HepG2 (cell line): ENCODE measurements at regions not wholly inside any gene's neighbourhood (a gene's known extent, or its start where the extent isn't known, plus 50 kb on each side); places are given as distances from the start of the nearest gene placed in this dataset.

Source experiments
- ATAC-seq: fragments of 200-7000 bp; cut with Tn5 transposase; 3 replicates; pipeline ENCODE4 v1.9.1; 2020; ENCODE audit warnings: mild to moderate bottlenecking, moderate library complexity
- BruUV-seq: library from RNA; stranded (reverse); fragments of 400-500 nt; replicated peaks from 2 replicates; lab custom pipeline; 2021; lab: Mats Ljungman, UMichigan
- CTCF ChIA-PET: fragments of 300-600 bp; formaldehyde crosslinking; extraction: SDS; loops from one replicate; lab custom pipeline; 2021; ENCODE audit warnings: low total read pairs, inconsistent platforms, low intra/inter-chr PET ratio; lab: Yijun Ruan, JAX
- POLR2A ChIA-PET: fragments of 350-600 bp; sonication (Branson Sonifier 250); formaldehyde crosslinking; loops from one replicate; lab custom pipeline; 2020; ENCODE audit warnings: antibody characterized with exemption, inconsistent platforms; lab: Yijun Ruan, JAX
- DNase-seq: peaks from one replicate; pipeline ENCODE4 v3.0.0-alpha.2; 2015; ENCODE audit warnings: low spot score
- FAIRE-seq: peaks from 3 replicates; lab custom pipeline; 2011; peaks lifted over from hg19 to GRCh38; lab: Jason Lieb, UNC
- H2AFZ ChIP-seq: one replicate; pipeline ENCODE4 v1.6.1; 2011; ENCODE audit warnings: low read length, inconsistent platforms
- H3K27ac ChIP-seq: fragments of 300-600 bp; 3 replicates; pipeline ENCODE4 v1.8.0; 2011; ENCODE audit warnings: mixed run types, mild to moderate bottlenecking, mixed read lengths, low read length, inconsistent platforms; ENCODE audit not compliant: insufficient read depth; ENCODE audit errors: extremely low read length
- H3K27me3 ChIP-seq, 2 experiments: fragments of 200-600 bp in 1 of 2; 2 replicates in 1 of 2; 3 replicates in 1 of 2; pipeline versions ENCODE4 v1.6.0 to v1.8.0; 2011; ENCODE audit warnings: low read length in 2 of 2, mild to moderate bottlenecking in 2 of 2, moderate library complexity in 2 of 2, inconsistent platforms in 1 of 2; ENCODE audit not compliant: insufficient read depth in 2 of 2, control insufficient read depth in 1 of 2
- H3K36me3 ChIP-seq, 2 experiments: fragments of 200-600 bp in 1 of 2; replicated peaks in 1 of 2; 2 replicates in 1 of 2; 3 replicates in 1 of 2; pipeline versions ENCODE4 v1.5.1 to v1.8.0; 2011; ENCODE audit warnings: low read length in 2 of 2, inconsistent platforms in 1 of 2; ENCODE audit not compliant: insufficient read depth in 2 of 2, control insufficient read depth in 1 of 2
- H3K4me1 ChIP-seq: 2 replicates; pipeline ENCODE4 v1.5.1; 2012; ENCODE audit warnings: low read length, inconsistent platforms; ENCODE audit not compliant: insufficient read depth
- H3K4me2 ChIP-seq: 2 replicates; pipeline ENCODE4 v1.6.0; 2011; ENCODE audit warnings: low read depth, low read length, inconsistent platforms
- H3K4me3 ChIP-seq, 3 experiments: fragments of 200-600 bp in 1 of 3; sonication (generic), shearing (Covaris generic) in 1 of 3; replicated peaks in 1 of 3; 2 replicates each; pipeline ENCODE4 v1.5.1; 2011 to 2016; ENCODE audit warnings: low read length in 3 of 3, inconsistent platforms in 2 of 3, low read depth in 2 of 3, mild to moderate bottlenecking in 2 of 3, control low read depth in 1 of 3, mixed read lengths in 1 of 3; ENCODE audit not compliant: insufficient read depth in 1 of 3
- H3K79me2 ChIP-seq: one replicate; pipeline ENCODE4 v1.6.1; 2011; ENCODE audit warnings: low read length, inconsistent platforms; ENCODE audit not compliant: insufficient read depth
- H3K9ac ChIP-seq: 2 replicates; pipeline ENCODE4 v1.6.0; 2011; ENCODE audit warnings: mild to moderate bottlenecking, low read depth, low read length, inconsistent platforms; ENCODE audit not compliant: insufficient read depth
- H3K9me3 ChIP-seq: 2 replicates; pipeline ENCODE4 v1.5.1; 2012; ENCODE audit warnings: mild to moderate bottlenecking, low read length
- H4K20me1 ChIP-seq: 2 replicates; pipeline ENCODE4 v1.6.0; 2011; ENCODE audit warnings: inconsistent platforms, mild to moderate bottlenecking, low read length, moderate library complexity; ENCODE audit not compliant: insufficient read depth
- CBX2 ChIP-seq, 2 experiments: fragments of 200-600 bp in 1 of 2; sonication (generic); formaldehyde crosslinking in 1 of 2; IDR thresholded peaks; 2 replicates each; pipeline versions ENCODE4 v1.7.0 to v1.8.1; 2018 to 2022; ENCODE audit warnings: low read depth in 2 of 2, low read length in 1 of 2, mild to moderate bottlenecking in 1 of 2, missing genetic modification reagents in 1 of 2
- GABPB1 ChIP-seq: IDR thresholded peaks from 2 replicates; pipeline ENCODE4 v1.6.1; 2016; ENCODE audit warnings: mild to moderate bottlenecking, missing genetic modification reagents, moderate library complexity, missing compliant biosample characterization
- SALL1 ChIP-seq: sonication (generic); formaldehyde crosslinking; IDR thresholded peaks from 2 replicates; pipeline ENCODE4 v1.8.0; 2022; ENCODE audit warnings: mild to moderate bottlenecking, missing genetic modification reagents
- SPEN ChIP-seq: sonication (generic); formaldehyde crosslinking; IDR thresholded peaks from 2 replicates; pipeline ENCODE4 v1.5.1; 2020; ENCODE audit warnings: low read depth, mild to moderate bottlenecking, missing genetic modification reagents
- ZFP36 ChIP-seq: fragments of 150-350 bp; IDR thresholded peaks from 2 replicates; pipeline ENCODE4 v1.6.1; 2018; ENCODE audit warnings: borderline replicate concordance, low read length, low read depth; ENCODE audit not compliant: partially characterized antibody
- ZFP62 ChIP-seq: sonication (generic); formaldehyde crosslinking; IDR thresholded peaks from 2 replicates; pipeline ENCODE4 v1.4.0; 2020; ENCODE audit warnings: missing genetic modification reagents
- ZNF234 ChIP-seq: sonication (generic); formaldehyde crosslinking; conservative IDR thresholded peaks from 2 replicates; pipeline ENCODE4 v1.5.1; 2020; ENCODE audit warnings: mild to moderate bottlenecking, missing genetic modification reagents
- ZNF24 ChIP-seq: fragments of 450-650 bp; IDR thresholded peaks from 2 replicates; pipeline ENCODE4 v1.6.1; 2017; ENCODE audit warnings: antibody characterized with exemption, mild to moderate bottlenecking
- ZNF383 ChIP-seq: sonication (generic); formaldehyde crosslinking; IDR thresholded peaks from 2 replicates; pipeline ENCODE4 v1.4.0; 2020; ENCODE audit warnings: missing genetic modification reagents, mild to moderate bottlenecking, borderline replicate concordance
- ZNF75D ChIP-seq: sonication (generic); formaldehyde crosslinking; IDR thresholded peaks from 2 replicates; pipeline ENCODE4 v1.8.1; 2023; ENCODE audit warnings: missing genetic modification reagents, mild to moderate bottlenecking, borderline replicate concordance
- ZNF782 ChIP-seq: sonication (generic); formaldehyde crosslinking; IDR thresholded peaks from 2 replicates; pipeline ENCODE4 v1.4.0; 2020; ENCODE audit warnings: missing genetic modification reagents, mild to moderate bottlenecking, borderline replicate concordance
- WGBS: methylation state at CpG from one replicate; pipeline ENCODE4 v1.1.6; 2017; ENCODE audit warnings: low lambda C conversion rate; 5-methylcytosine and 5-hydroxymethylcytosine counted together
- in situ Hi-C: cut with HindIII; loops from 2 replicates; pipeline ENCODE4 v1.10.0; 2017; ENCODE audit warnings: low pct_unique_long_range_greater_than_20kb; ENCODE audit not compliant: extremely low pct_ligation_motif_present
- intact Hi-C: fragments of 100-400 bp; cut with micrococcal nuclease; formaldehyde crosslinking; loops from one replicate; pipeline ENCODE4 v1.10.0; 2022; ENCODE audit not compliant: unreplicated experiment
- TF ChIP-seq, protein P1 (sequence below): sonication (generic); formaldehyde crosslinking; IDR thresholded peaks from 2 replicates; pipeline ENCODE4 v1.5.1; 2020; ENCODE audit warnings: mild to moderate bottlenecking, missing genetic modification reagents, borderline replicate concordance

- no peak overlapping the region for H3K9ac ChIP-seq
- H3K4me3 ChIP-seq: no peak overlapping the region
- no peaks in the 10 kb centered on the region for H3K9me3 ChIP-seq
- no peaks in the 10 kb centered on the region for H3K36me3 ChIP-seq
- intact Hi-C loops: no loop called here
- no peaks in the 10 kb centered on the region for H3K27me3 ChIP-seq
- no TSS peak for BruUV-seq
- H3K27ac ChIP-seq: no peak overlapping the region
- ChIA-PET CTCF (no interaction called here), POLR2A (no interaction called here)
- no peak overlapping the region for H2AFZ ChIP-seq
- no peak for ATAC-seq
- DNase-seq: no peak
- in situ Hi-C loops: no loop called here
- no peak for FAIRE-seq
- no peak overlapping the region for H3K4me2 ChIP-seq
- H3K4me1 ChIP-seq: no peaks in the 10 kb centered on the region
- H4K20me1 ChIP-seq: no peaks in the 10 kb centered on the region
- TF ChIP-seq ZNF383 (CRISPR knock-in tag) (no peak), ZNF75D (CRISPR knock-in tag) (no peak), ZFP36 (no peak), ZFP62 (CRISPR knock-in tag) (no peak), CBX2 (IDR thresholded peaks at IDR 0.05; ENCODE audit: low read depth, low read length) (no peak), CBX2 (CRISPR knock-in tag; IDR thresholded peaks at IDR 0.05; ENCODE audit: low read depth) (no peak), SPEN (CRISPR knock-in tag) (no peak), SALL1 (no peak), ZNF24 (no peak), ZNF782 (no peak), ZNF234 (CRISPR knock-in tag) (no peak), GABPB1 (no peak)
- TF ChIP-seq, protein P1, sequence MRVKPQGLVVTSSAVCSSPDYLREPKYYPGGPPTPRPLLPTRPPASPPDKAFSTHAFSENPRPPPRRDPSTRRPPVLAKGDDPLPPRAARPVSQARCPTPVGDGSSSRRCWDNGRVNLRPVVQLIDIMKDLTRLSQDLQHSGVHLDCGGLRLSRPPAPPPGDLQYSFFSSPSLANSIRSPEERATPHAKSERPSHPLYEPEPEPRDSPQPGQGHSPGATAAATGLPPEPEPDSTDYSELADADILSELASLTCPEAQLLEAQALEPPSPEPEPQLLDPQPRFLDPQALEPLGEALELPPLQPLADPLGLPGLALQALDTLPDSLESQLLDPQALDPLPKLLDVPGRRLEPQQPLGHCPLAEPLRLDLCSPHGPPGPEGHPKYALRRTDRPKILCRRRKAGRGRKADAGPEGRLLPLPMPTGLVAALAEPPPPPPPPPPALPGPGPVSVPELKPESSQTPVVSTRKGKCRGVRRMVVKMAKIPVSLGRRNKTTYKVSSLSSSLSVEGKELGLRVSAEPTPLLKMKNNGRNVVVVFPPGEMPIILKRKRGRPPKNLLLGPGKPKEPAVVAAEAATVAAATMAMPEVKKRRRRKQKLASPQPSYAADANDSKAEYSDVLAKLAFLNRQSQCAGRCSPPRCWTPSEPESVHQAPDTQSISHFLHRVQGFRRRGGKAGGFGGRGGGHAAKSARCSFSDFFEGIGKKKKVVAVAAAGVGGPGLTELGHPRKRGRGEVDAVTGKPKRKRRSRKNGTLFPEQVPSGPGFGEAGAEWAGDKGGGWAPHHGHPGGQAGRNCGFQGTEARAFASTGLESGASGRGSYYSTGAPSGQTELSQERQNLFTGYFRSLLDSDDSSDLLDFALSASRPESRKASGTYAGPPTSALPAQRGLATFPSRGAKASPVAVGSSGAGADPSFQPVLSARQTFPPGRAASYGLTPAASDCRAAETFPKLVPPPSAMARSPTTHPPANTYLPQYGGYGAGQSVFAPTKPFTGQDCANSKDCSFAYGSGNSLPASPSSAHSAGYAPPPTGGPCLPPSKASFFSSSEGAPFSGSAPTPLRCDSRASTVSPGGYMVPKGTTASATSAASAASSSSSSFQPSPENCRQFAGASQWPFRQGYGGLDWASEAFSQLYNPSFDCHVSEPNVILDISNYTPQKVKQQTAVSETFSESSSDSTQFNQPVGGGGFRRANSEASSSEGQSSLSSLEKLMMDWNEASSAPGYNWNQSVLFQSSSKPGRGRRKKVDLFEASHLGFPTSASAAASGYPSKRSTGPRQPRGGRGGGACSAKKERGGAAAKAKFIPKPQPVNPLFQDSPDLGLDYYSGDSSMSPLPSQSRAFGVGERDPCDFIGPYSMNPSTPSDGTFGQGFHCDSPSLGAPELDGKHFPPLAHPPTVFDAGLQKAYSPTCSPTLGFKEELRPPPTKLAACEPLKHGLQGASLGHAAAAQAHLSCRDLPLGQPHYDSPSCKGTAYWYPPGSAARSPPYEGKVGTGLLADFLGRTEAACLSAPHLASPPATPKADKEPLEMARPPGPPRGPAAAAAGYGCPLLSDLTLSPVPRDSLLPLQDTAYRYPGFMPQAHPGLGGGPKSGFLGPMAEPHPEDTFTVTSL (CRISPR knock-in tag): no peak
- TF ChIP-seq, all 625 proteins: peak for 0
- H3K79me2 ChIP-seq: no peaks in the 10 kb centered on the region
- 0% methylated on average over 1 of the region's 1 CpG for WGBS
Observed at GRCh38 chr13:84431646-84432045, 549.4 kb upstream of the SLITRK1 start.
